ENCODE measurements at regions not wholly inside any gene's neighbourhood (a gene's known extent, or its start where the extent isn't known, plus 50 kb on each side); places are given as distances from the start of the nearest gene placed in this dataset.

GRCh38 chr1:30005972-30006619, 717.3 kb downstream of the MATN1 start:
- no peaks in the 10 kb centered on the region for H4K20me1 ChIP-seq (ENCODE audit: control insufficient read depth, extremely low read depth, insufficient read depth, low read length)
- FAIRE-seq, result peak; percentile 78

GRCh38 chr1:30001732-30002039, 721.7 kb downstream of the MATN1 start:
- Histone ChIP-seq H3K9ac (ENCODE audit: control insufficient read depth, extremely low read depth, insufficient read depth, low read length) (no peak overlapping the region), H2AFZ (ENCODE audit: control insufficient read depth, low read length) (no peak overlapping the region), H3K36me3 (ENCODE audit: control insufficient read depth in 2 of 2, extremely low read depth in 1 of 2, insufficient read depth in 2 of 2, low read length in 2 of 2) (no peaks in the 10 kb centered on the region), H4K20me1 (ENCODE audit: control insufficient read depth, extremely low read depth, insufficient read depth, low read length) (no peaks in the 10 kb centered on the region), H3K4me1 (ENCODE audit: control insufficient read depth, extremely low read depth, insufficient read depth, low read length) (peaks cover 12% of the 10 kb centered on the region), H3K4me2 (ENCODE audit: control insufficient read depth, extremely low read depth, insufficient read depth, low read depth, low read length) (no peak overlapping the region), H3K27ac (ENCODE audit: control insufficient read depth, insufficient read depth, low read length) (no peak overlapping the region), H3K4me3 (ENCODE audit: control insufficient read depth in 2 of 3, extremely low read depth in 1 of 3, insufficient read depth in 2 of 3, low read depth in 1 of 3, low read length in 3 of 3) (no peak overlapping the region), H3K79me2 (ENCODE audit: control insufficient read depth, insufficient read depth, low read length) (no peaks in the 10 kb centered on the region), H3K27me3 (ENCODE audit: control insufficient read depth, extremely low read depth, insufficient read depth, low read length) (peaks cover 4% of the 10 kb centered on the region), H3K9me1 (ENCODE audit: control insufficient read depth, extremely low read depth, insufficient read depth, low read length) (no peaks in the 10 kb centered on the region), H3K9me3 (ENCODE audit: control insufficient read depth, low read depth, low read length) (no peaks in the 10 kb centered on the region)
- dilution Hi-C loops (cut with MboI; ENCODE audit: extremely low pct_ligation_motif_present, low sequenced_read_pairs), result no loop called here
- TF ChIP-seq CTCF (optimal IDR thresholded peaks at IDR 0.05 in 1 of 3, IDR thresholded peaks at IDR 0.05 in 1 of 3, conservative IDR thresholded peaks at IDR 0.05 in 1 of 3; ENCODE audit: extremely low read depth in 1 of 3, insufficient read depth in 2 of 3, low read length in 3 of 3) (no peak), EZH2 (IDR thresholded peaks at IDR 0.05; ENCODE audit: low read length) (no peak)
- DNase-seq (ENCODE audit: low read depth, low spot score) (no peak), FAIRE-seq (no peak)

More at GRCh38 chr1:30005972-30006619, 717.3 kb downstream of the MATN1 start:
- Histone ChIP-seq H3K4me3 (ENCODE audit: control insufficient read depth in 2 of 3, extremely low read depth in 1 of 3, insufficient read depth in 2 of 3, low read depth in 1 of 3, low read length in 3 of 3) (no peak overlapping the region), H3K9ac (ENCODE audit: control insufficient read depth, extremely low read depth, insufficient read depth, low read length) (peak overlapping the region; percentile 9), H3K27ac (ENCODE audit: control insufficient read depth, insufficient read depth, low read length) (peak overlapping the region; percentile 26), H3K27me3 (ENCODE audit: control insufficient read depth, extremely low read depth, insufficient read depth, low read length) (no peaks in the 10 kb centered on the region), H3K4me1 (ENCODE audit: control insufficient read depth, extremely low read depth, insufficient read depth, low read length) (peaks cover 12% of the 10 kb centered on the region), H3K4me2 (ENCODE audit: control insufficient read depth, extremely low read depth, insufficient read depth, low read depth, low read length) (peak overlapping the region; percentile 43), H2AFZ (ENCODE audit: control insufficient read depth, low read length) (no peak overlapping the region), H3K79me2 (ENCODE audit: control insufficient read depth, insufficient read depth, low read length) (no peaks in the 10 kb centered on the region), H3K9me3 (ENCODE audit: control insufficient read depth, low read depth, low read length) (no peaks in the 10 kb centered on the region), H3K36me3 (ENCODE audit: control insufficient read depth in 2 of 2, extremely low read depth in 1 of 2, insufficient read depth in 2 of 2, low read length in 2 of 2) (no peaks in the 10 kb centered on the region), H3K9me1 (ENCODE audit: control insufficient read depth, extremely low read depth, insufficient read depth, low read length) (no peaks in the 10 kb centered on the region)
- dilution Hi-C loops (cut with MboI; ENCODE audit: extremely low pct_ligation_motif_present, low sequenced_read_pairs), result no loop called here
- DNase-seq (ENCODE audit: low read depth, low spot score), result peak; percentile 23
- TF ChIP-seq EZH2 (IDR thresholded peaks at IDR 0.05; ENCODE audit: low read length) (no peak), CTCF (optimal IDR thresholded peaks at IDR 0.05 in 1 of 3, IDR thresholded peaks at IDR 0.05 in 1 of 3, conservative IDR thresholded peaks at IDR 0.05 in 1 of 3; ENCODE audit: extremely low read depth in 1 of 3, insufficient read depth in 2 of 3, low read length in 3 of 3) (no peak)

All from keratinocyte (primary cell).